ENCODE measurements at regions not wholly inside any gene's neighbourhood (a gene's known extent, or its start where the extent isn't known, plus 50 kb on each side); places are given as distances from the start of the nearest gene placed in this dataset.
A peak's percentile ranks its signal among the peaks of the same experiment; 100 is the strongest.

- no peak for DNase-seq (ENCODE audit: low spot score, unreplicated experiment)
- Mint-ChIP-seq H3K4me1 (ENCODE audit: low read depth) (peaks cover 9% of the 10 kb centered on the region), H3K9me3 (ENCODE audit: low read depth) (no peaks in the 10 kb centered on the region), H3K4me3 (ENCODE audit: low read depth) (no peak overlapping the region), H3K27ac (no peak overlapping the region), H3K36me3 (ENCODE audit: insufficient read depth) (no peaks in the 10 kb centered on the region), H3K27me3 (no peaks in the 10 kb centered on the region)
- TF ChIP-seq CTCF (IDR thresholded peaks at IDR 0.05; ENCODE audit: unreplicated experiment): no peak
Measured at GRCh38 chr4:25551605-25552004, 104.0 kb upstream of the SLC34A2 start.

- no peaks in the 10 kb centered on the region for H3K27me3 Mint-ChIP-seq
- no peak overlapping the region for H3K4me3 Mint-ChIP-seq (ENCODE audit: low read depth)
- no peak for DNase-seq (ENCODE audit: low spot score, unreplicated experiment)
- no peaks in the 10 kb centered on the region for H3K36me3 Mint-ChIP-seq (ENCODE audit: insufficient read depth)
- peak overlapping the region; percentile 31 for H3K27ac Mint-ChIP-seq
- H3K9me3 Mint-ChIP-seq (ENCODE audit: low read depth): no peaks in the 10 kb centered on the region
- TF ChIP-seq CTCF (IDR thresholded peaks at IDR 0.05; ENCODE audit: unreplicated experiment): no peak
- H3K4me1 Mint-ChIP-seq (ENCODE audit: low read depth): peaks cover 7% of the 10 kb centered on the region
Measured at GRCh38 chr4:25552580-25553271, 102.9 kb upstream of the SLC34A2 start.

- Mint-ChIP-seq H3K27me3 (no peaks in the 10 kb centered on the region), H3K9me3 (ENCODE audit: low read depth) (peaks cover 2% of the 10 kb centered on the region), H3K27ac (no peak overlapping the region), H3K36me3 (ENCODE audit: insufficient read depth) (no peaks in the 10 kb centered on the region), H3K4me3 (ENCODE audit: low read depth) (no peak overlapping the region), H3K4me1 (ENCODE audit: low read depth) (peaks cover 10% of the 10 kb centered on the region)
- TF ChIP-seq CTCF (IDR thresholded peaks at IDR 0.05; ENCODE audit: unreplicated experiment): no peak
- no peak for DNase-seq (ENCODE audit: low spot score, unreplicated experiment)
Measured at GRCh38 chr4:25559508-25559907, 96.1 kb upstream of the SLC34A2 start.

GRCh38 chr4:25560605-25561004 is 95.0 kb upstream of the SLC34A2 start:
- Mint-ChIP-seq H3K4me3 (ENCODE audit: low read depth) (no peak overlapping the region), H3K9me3 (ENCODE audit: low read depth) (peaks cover 2% of the 10 kb centered on the region), H3K36me3 (ENCODE audit: insufficient read depth) (no peaks in the 10 kb centered on the region), H3K27ac (no peak overlapping the region), H3K27me3 (no peaks in the 10 kb centered on the region), H3K4me1 (ENCODE audit: low read depth) (peaks cover 3% of the 10 kb centered on the region)
- no peak for DNase-seq (ENCODE audit: low spot score, unreplicated experiment)
- TF ChIP-seq CTCF (IDR thresholded peaks at IDR 0.05; ENCODE audit: unreplicated experiment): no peak

DNA sequence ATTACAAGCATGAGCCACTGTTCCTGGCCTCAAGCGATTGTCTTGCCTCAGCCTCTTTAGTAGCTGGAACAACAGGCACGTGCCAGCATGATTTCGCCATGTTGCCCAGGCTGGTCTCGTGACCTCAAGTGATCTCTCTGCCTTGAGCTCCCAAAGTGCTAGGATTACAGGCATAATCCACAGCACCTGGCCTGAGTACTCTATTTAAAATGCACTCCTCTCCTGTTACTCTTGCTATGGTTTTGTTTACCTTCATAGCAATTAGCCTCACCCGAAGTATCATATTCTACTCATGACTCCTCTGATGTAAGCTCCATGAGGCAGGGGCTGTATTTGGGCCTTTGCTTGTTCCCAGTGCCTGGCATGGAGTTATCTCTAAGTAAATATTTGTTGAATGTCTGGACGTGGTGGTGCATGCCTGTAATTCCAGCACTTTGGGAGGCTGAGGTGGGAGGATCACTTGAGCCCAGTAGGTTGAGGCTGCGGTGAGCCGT is 92.5 kb upstream of the SLC34A2 start:
- no peak for TF ChIP-seq CTCF (IDR thresholded peaks at IDR 0.05; ENCODE audit: unreplicated experiment)
- H3K4me1 Mint-ChIP-seq (ENCODE audit: low read depth): peaks cover 12% of the 10 kb centered on the region
- H3K27me3 Mint-ChIP-seq: no peaks in the 10 kb centered on the region
- no peak overlapping the region for H3K4me3 Mint-ChIP-seq (ENCODE audit: low read depth)
- peaks cover 2% of the 10 kb centered on the region for H3K9me3 Mint-ChIP-seq (ENCODE audit: low read depth)
- no peak for DNase-seq (ENCODE audit: low spot score, unreplicated experiment)
- no peaks in the 10 kb centered on the region for H3K36me3 Mint-ChIP-seq (ENCODE audit: insufficient read depth)
- H3K27ac Mint-ChIP-seq: no peak overlapping the region
